ENCODE measurements at regions not wholly inside any gene's neighbourhood (a gene's known extent, or its start where the extent isn't known, plus 50 kb on each side); places are given as distances from the start of the nearest gene placed in this dataset.

- TF ChIP-seq POLR2AphosphoS5 (IDR thresholded peaks at IDR 0.05; ENCODE audit: low read depth, low read length) = no peak
Measured at GRCh38 chr4:163911891-163912290, 417.4 kb downstream of the TMA16 start (continued).

Data from H1 (cell line).